OCI-LY3 (cell line): ENCODE measurements at regions not wholly inside any gene's neighbourhood (a gene's known extent, or its start where the extent isn't known, plus 50 kb on each side); places are given as distances from the start of the nearest gene placed in this dataset.

ENCODE experiments used
- H2AFZ ChIP-seq: fragments of 200-600, 300-600 bp; shearing (Covaris generic); 2 replicates; pipeline ENCODE4 v1.6.0; 2014; ENCODE audit warnings: antibody characterized with exemption, low read depth, low read length
- H3K27ac ChIP-seq: fragments of 200-600, 300-600 bp; sonication (generic); 2 replicates; pipeline ENCODE4 v1.5.1; 2014; ENCODE audit warnings: mild to moderate bottlenecking, low read length, moderate library complexity, mixed read lengths
- H3K27me3 ChIP-seq: fragments of 200-600, 300-600 bp; sonication (generic); 2 replicates; pipeline ENCODE4 v1.6.1; 2014; ENCODE audit warnings: low read depth, low read length, mixed read lengths
- H3K36me3 ChIP-seq: fragments of 200-600, 300-600 bp; sonication (generic); replicated peaks from 2 replicates; pipeline ENCODE3; 2014; ENCODE audit warnings: low read depth, low read length, mixed read lengths
- H3K4me1 ChIP-seq: fragments of 300-600, 200-600 bp; sonication (generic); 2 replicates; pipeline ENCODE4 v1.6.1; 2014; ENCODE audit warnings: low read length, mixed read lengths
- H3K4me2 ChIP-seq: fragments of 200-600, 300-600 bp; sonication (generic); 2 replicates; pipeline ENCODE4 v1.6.1; 2014; ENCODE audit warnings: low read length, mixed read lengths
- H3K4me3 ChIP-seq: fragments of 300-600, 200-600 bp; sonication (generic); 2 replicates; pipeline ENCODE4 v1.5.1; 2014; ENCODE audit warnings: antibody characterized with exemption, mild to moderate bottlenecking, low read length, moderate library complexity
- H3K79me2 ChIP-seq: fragments of 300-600, 200-600 bp; shearing (Covaris generic); 2 replicates; pipeline ENCODE4 v1.6.1; 2014; ENCODE audit warnings: mild to moderate bottlenecking, low read length, mixed read lengths
- H3K9ac ChIP-seq: fragments of 300-600, 200-600 bp; shearing (Covaris generic); 2 replicates; pipeline ENCODE4 v1.6.0; 2014; ENCODE audit warnings: mild to moderate bottlenecking, low read length, moderate library complexity
- H3K9me3 ChIP-seq: fragments of 200-600, 300-600 bp; shearing (Covaris generic); 2 replicates; pipeline ENCODE4 v1.6.1; 2014; ENCODE audit warnings: low read length, mixed read lengths; ENCODE audit not compliant: insufficient read depth
- H4K20me1 ChIP-seq: fragments of 200-600, 300-600 bp; sonication (generic); 2 replicates; pipeline ENCODE4 v1.6.1; 2016; ENCODE audit warnings: low read length, mixed read lengths; ENCODE audit not compliant: insufficient read depth
- EZH2phosphoT487 ChIP-seq: fragments of 200-600 bp; shearing (Covaris generic); IDR thresholded peaks from 2 replicates; pipeline ENCODE4 v1.6.1; 2018; ENCODE audit warnings: antibody characterized with exemption, mixed run types, low read depth
- TF ChIP-seq, protein P1 (sequence below): fragments of 200-600, 300-600 bp; sonication (generic); IDR thresholded peaks from 2 replicates; pipeline ENCODE4 v1.5.1; 2014; ENCODE audit warnings: antibody characterized with exemption, low read length, low read depth

DNA sequence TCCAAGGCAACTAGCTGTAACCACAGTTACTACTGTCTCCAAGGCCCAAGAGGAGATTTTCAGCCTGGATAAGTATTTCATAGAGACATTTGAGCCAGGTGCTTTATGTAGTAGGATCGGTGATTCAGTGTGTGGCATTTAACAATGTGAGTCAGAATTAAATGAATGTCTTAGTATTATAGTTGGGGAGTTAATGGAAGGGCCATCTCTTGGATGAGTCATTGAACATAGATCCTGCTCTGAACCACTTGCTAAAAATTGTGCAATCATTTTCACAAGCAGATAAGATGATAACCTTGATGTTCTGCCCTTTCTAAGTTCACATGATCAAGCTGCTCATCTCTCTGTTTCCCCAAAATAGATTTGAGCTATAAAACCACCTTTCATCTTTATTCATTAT lies 668.9 kb upstream of the CITED2 start:
- H2AFZ ChIP-seq: no peak overlapping the region
- H3K9me3 ChIP-seq: no peaks in the 10 kb centered on the region
- H3K36me3 ChIP-seq: no peaks in the 10 kb centered on the region
- no peaks in the 10 kb centered on the region for H4K20me1 ChIP-seq
- peaks cover 19% of the 10 kb centered on the region for H3K4me1 ChIP-seq
- H3K79me2 ChIP-seq: no peaks in the 10 kb centered on the region
- no peak overlapping the region for H3K27ac ChIP-seq
- TF ChIP-seq EZH2phosphoT487: no peak
- TF ChIP-seq, protein P1, sequence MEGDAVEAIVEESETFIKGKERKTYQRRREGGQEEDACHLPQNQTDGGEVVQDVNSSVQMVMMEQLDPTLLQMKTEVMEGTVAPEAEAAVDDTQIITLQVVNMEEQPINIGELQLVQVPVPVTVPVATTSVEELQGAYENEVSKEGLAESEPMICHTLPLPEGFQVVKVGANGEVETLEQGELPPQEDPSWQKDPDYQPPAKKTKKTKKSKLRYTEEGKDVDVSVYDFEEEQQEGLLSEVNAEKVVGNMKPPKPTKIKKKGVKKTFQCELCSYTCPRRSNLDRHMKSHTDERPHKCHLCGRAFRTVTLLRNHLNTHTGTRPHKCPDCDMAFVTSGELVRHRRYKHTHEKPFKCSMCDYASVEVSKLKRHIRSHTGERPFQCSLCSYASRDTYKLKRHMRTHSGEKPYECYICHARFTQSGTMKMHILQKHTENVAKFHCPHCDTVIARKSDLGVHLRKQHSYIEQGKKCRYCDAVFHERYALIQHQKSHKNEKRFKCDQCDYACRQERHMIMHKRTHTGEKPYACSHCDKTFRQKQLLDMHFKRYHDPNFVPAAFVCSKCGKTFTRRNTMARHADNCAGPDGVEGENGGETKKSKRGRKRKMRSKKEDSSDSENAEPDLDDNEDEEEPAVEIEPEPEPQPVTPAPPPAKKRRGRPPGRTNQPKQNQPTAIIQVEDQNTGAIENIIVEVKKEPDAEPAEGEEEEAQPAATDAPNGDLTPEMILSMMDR: no peak
- no peak overlapping the region for H3K4me2 ChIP-seq
- no peak overlapping the region for H3K9ac ChIP-seq
- no peaks in the 10 kb centered on the region for H3K27me3 ChIP-seq
- no peak overlapping the region for H3K4me3 ChIP-seq

DNA sequence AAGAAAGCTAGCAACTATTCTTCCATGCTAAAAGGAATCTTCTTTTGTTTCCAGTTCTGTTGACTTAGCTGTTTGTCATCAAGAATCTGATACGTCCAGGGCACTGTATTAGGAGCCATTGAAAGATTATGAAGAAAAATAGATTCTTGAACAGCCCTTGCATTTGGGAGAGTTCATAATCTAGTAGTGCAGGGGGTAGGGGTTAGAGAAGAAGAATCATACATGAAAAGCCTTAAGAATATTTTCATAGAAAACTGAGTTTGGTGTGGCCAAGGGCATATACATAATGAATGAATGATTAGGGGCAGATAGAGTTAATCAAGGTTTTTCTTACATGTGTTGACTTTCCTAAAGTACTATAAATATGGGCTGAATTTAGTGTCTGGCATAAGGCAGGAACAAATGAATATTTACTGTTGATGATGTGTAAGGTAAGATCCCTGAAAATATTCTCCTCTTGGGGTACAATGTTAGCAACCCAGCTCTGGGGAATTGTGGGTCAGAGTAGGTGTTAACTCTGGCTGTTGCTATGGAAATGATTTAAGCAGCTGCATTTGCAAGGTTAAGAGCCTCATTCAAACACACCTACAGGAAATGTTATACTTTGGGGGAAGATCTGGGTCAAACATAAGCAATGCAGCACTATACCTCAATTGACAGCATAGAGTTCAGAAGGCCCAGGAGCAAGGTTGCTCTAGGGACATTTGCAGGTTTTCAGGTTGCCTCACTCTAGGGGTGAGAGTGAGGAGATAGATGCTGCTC lies 667.3 kb upstream of the CITED2 start:
- H2AFZ ChIP-seq: no peak overlapping the region
- no peak overlapping the region for H3K9ac ChIP-seq
- peaks cover 19% of the 10 kb centered on the region for H3K4me1 ChIP-seq
- no peaks in the 10 kb centered on the region for H3K79me2 ChIP-seq
- H4K20me1 ChIP-seq: no peaks in the 10 kb centered on the region
- no peaks in the 10 kb centered on the region for H3K36me3 ChIP-seq
- no peak overlapping the region for H3K4me3 ChIP-seq
- no peaks in the 10 kb centered on the region for H3K27me3 ChIP-seq
- no peaks in the 10 kb centered on the region for H3K9me3 ChIP-seq
- H3K27ac ChIP-seq: no peak overlapping the region
- TF ChIP-seq EZH2phosphoT487: no peak
- TF ChIP-seq, protein P1: no peak
- H3K4me2 ChIP-seq: no peak overlapping the region

DNA sequence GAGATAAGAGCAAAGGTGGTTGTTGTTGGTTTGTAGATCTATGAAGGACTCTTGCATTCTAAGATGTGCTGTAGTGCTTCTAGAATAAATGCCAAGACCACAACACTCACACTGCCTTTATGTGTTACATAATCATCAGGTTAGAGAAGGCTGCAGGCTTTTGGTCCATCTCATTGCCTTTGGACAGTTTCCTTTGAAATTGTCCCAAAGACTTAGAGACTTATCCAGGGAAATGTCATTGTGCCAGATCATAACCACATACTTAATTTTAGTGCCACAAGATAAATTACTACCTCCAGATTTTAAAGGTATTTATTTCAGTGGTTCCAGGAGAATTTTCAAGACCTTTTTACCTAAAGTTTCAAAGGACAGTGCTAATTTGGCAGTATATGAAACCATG lies 666.6 kb upstream of the CITED2 start:
- no peaks in the 10 kb centered on the region for H3K9me3 ChIP-seq
- H3K79me2 ChIP-seq: no peaks in the 10 kb centered on the region
- H2AFZ ChIP-seq: no peak overlapping the region
- TF ChIP-seq, protein P1: no peak
- TF ChIP-seq EZH2phosphoT487: no peak
- no peak overlapping the region for H3K9ac ChIP-seq
- H3K27ac ChIP-seq: no peak overlapping the region
- H4K20me1 ChIP-seq: no peaks in the 10 kb centered on the region
- H3K36me3 ChIP-seq: no peaks in the 10 kb centered on the region
- no peaks in the 10 kb centered on the region for H3K27me3 ChIP-seq
- no peak overlapping the region for H3K4me2 ChIP-seq
- H3K4me3 ChIP-seq: no peak overlapping the region
- peaks cover 19% of the 10 kb centered on the region for H3K4me1 ChIP-seq

DNA sequence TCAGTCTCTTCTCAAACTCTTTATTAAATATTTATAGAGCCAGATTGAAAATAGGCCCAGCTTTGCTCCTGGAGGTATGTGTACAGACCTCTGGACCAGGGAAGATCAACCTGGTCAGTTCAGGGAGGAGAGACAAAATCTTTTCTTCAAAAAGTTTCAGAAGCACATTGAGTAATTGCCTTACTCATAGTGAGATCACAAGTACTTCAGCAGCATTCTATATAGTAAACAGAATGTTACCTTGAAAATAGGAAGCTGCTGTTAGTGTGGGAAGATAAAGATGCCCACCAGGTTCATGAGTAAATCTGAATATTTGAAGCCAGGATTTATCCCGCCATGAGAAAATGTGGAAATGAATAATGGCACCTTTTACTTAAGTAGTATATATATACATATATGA lies 665.9 kb upstream of the CITED2 start:
- Histone ChIP-seq H3K9me3 (no peaks in the 10 kb centered on the region), H3K4me2 (no peak overlapping the region), H3K36me3 (no peaks in the 10 kb centered on the region), H2AFZ (no peak overlapping the region), H3K27ac (no peak overlapping the region), H3K4me1 (peaks cover 19% of the 10 kb centered on the region), H3K79me2 (no peaks in the 10 kb centered on the region), H4K20me1 (no peaks in the 10 kb centered on the region), H3K27me3 (no peaks in the 10 kb centered on the region), H3K9ac (no peak overlapping the region), H3K4me3 (no peak overlapping the region)
- TF ChIP-seq, protein P1: no peak
- TF ChIP-seq EZH2phosphoT487: no peak
